DND-41 (cell line): ENCODE measurements at regions not wholly inside any gene's neighbourhood (a gene's known extent, or its start where the extent isn't known, plus 50 kb on each side); places are given as distances from the start of the nearest gene placed in this dataset.

ENCODE experiments used
- CTCF ChIP-seq: IDR thresholded peaks from 2 replicates; pipeline ENCODE4 v1.5.1; 2012; ENCODE audit warnings: borderline replicate concordance, low read length, moderate library complexity, mild to moderate bottlenecking; ENCODE audit not compliant: poor library complexity, severe bottlenecking; ENCODE audit errors: extremely low read depth
- EZH2 ChIP-seq: IDR thresholded peaks from 3 replicates; pipeline ENCODE4 v1.6.1; 2012; ENCODE audit warnings: borderline replicate concordance, low read depth, mild to moderate bottlenecking, moderate library complexity, low read length, inconsistent platforms; ENCODE audit not compliant: severe bottlenecking

GRCh38 chr6:144840619-144841018 lies 555.5 kb downstream of the UTRN start:
- TF ChIP-seq CTCF, result no peak
- no peak for TF ChIP-seq EZH2
